Loucy (cell line): ENCODE measurements at regions not wholly inside any gene's neighbourhood (a gene's known extent, or its start where the extent isn't known, plus 50 kb on each side); places are given as distances from the start of the nearest gene placed in this dataset.

Experiments
- H2AFZ ChIP-seq: fragments of 200-600 bp; sonication (generic); 2 replicates; pipeline ENCODE4 v1.6.0; 2016; ENCODE audit warnings: antibody characterized with exemption, mild to moderate bottlenecking, low read length, moderate library complexity
- H3F3A ChIP-seq: fragments of 200-600 bp; 2 replicates; pipeline ENCODE4 v1.6.0; 2016; ENCODE audit warnings: antibody characterized with exemption, low read depth, mild to moderate bottlenecking
- H3K27me3 ChIP-seq: fragments of 200-600 bp; sonication (generic); 2 replicates; pipeline ENCODE4 v1.6.1; 2014; ENCODE audit warnings: low read length, mild to moderate bottlenecking; ENCODE audit not compliant: insufficient read depth, poor library complexity, severe bottlenecking
- H3K36me3 ChIP-seq: fragments of 200-600 bp; sonication (generic); 2 replicates; pipeline ENCODE4 v1.6.1; 2016; ENCODE audit warnings: low read length; ENCODE audit not compliant: insufficient read depth
- H3K4me1 ChIP-seq: fragments of 200-600 bp; sonication (generic); 2 replicates; pipeline ENCODE4 v1.5.1; 2014; ENCODE audit warnings: low read length, mild to moderate bottlenecking; ENCODE audit not compliant: insufficient read depth, poor library complexity, severe bottlenecking
- H3K4me2 ChIP-seq: fragments of 200-600 bp; sonication (generic); 2 replicates; pipeline ENCODE4 v1.6.0; 2014; ENCODE audit warnings: antibody characterized with exemption, low read length, low read depth, mild to moderate bottlenecking; ENCODE audit not compliant: poor library complexity, severe bottlenecking
- H3K4me3 ChIP-seq: fragments of 200-600 bp; sonication (generic); 2 replicates; pipeline ENCODE4 v1.5.1; 2014; ENCODE audit warnings: low read length, mild to moderate bottlenecking, mixed read lengths; ENCODE audit not compliant: poor library complexity, severe bottlenecking
- H3K79me2 ChIP-seq: fragments of 200-600 bp; sonication (generic); 2 replicates; pipeline ENCODE4 v1.6.1; 2014; ENCODE audit warnings: low read length; ENCODE audit not compliant: insufficient read depth
- H3K9ac ChIP-seq: fragments of 200-600 bp; sonication (generic); 2 replicates; pipeline ENCODE4 v1.6.0; 2014; ENCODE audit warnings: mild to moderate bottlenecking, low read depth, low read length, moderate library complexity; ENCODE audit not compliant: poor library complexity, severe bottlenecking
- H3K9me2 ChIP-seq: fragments of 200-600 bp; sonication (generic); replicated peaks from 2 replicates; pipeline ENCODE4 v1.6.1; 2016; ENCODE audit warnings: low read depth, low read length, mixed read lengths
- H3K9me3 ChIP-seq: fragments of 200-600 bp; sonication (generic); 2 replicates; pipeline ENCODE4 v1.6.1; 2014; ENCODE audit warnings: mild to moderate bottlenecking, antibody characterized with exemption, low read length, low read depth; ENCODE audit not compliant: insufficient read depth
- H4K20me1 ChIP-seq: fragments of 200-600 bp; sonication (generic); 2 replicates; pipeline ENCODE4 v1.6.0; 2014; ENCODE audit warnings: antibody characterized with exemption, low read length, mild to moderate bottlenecking; ENCODE audit not compliant: insufficient read depth, poor library complexity, severe bottlenecking
- CTCF ChIP-seq: fragments of 200-600 bp; sonication (generic); conservative IDR thresholded peaks from 2 replicates; pipeline ENCODE4 v1.5.1; 2014; ENCODE audit warnings: mild to moderate bottlenecking, antibody characterized with exemption, low read length
- EZH2phosphoT487 ChIP-seq: fragments of 200-600 bp; IDR thresholded peaks from 2 replicates; pipeline ENCODE4 v1.6.1; 2018; ENCODE audit warnings: antibody characterized with exemption, mild to moderate bottlenecking, moderate library complexity, borderline replicate concordance

- no peak for TF ChIP-seq EZH2phosphoT487
- no peak for TF ChIP-seq CTCF
- no peaks in the 10 kb centered on the region for H3K4me1 ChIP-seq
- H2AFZ ChIP-seq, result no peak overlapping the region
- no peaks in the 10 kb centered on the region for H3K36me3 ChIP-seq
- no peaks in the 10 kb centered on the region for H3K9me2 ChIP-seq
- H3K27me3 ChIP-seq, result no peaks in the 10 kb centered on the region
- no peaks in the 10 kb centered on the region for H3K9me3 ChIP-seq
- no peak overlapping the region for H3K4me3 ChIP-seq
- no peaks in the 10 kb centered on the region for H4K20me1 ChIP-seq
- H3F3A ChIP-seq, result no peaks in the 10 kb centered on the region
- H3K4me2 ChIP-seq, result no peak overlapping the region
- no peaks in the 10 kb centered on the region for H3K79me2 ChIP-seq
- no peak overlapping the region for H3K9ac ChIP-seq
Measured at GRCh38 chr3:150216041-150216811, 191.9 kb upstream of the TSC22D2 start.

GRCh38 chr3:150215616-150216015, 192.5 kb upstream of the TSC22D2 start:
- Histone ChIP-seq H3K4me1 (no peaks in the 10 kb centered on the region), H3F3A (no peaks in the 10 kb centered on the region), H3K4me2 (no peak overlapping the region), H4K20me1 (no peaks in the 10 kb centered on the region), H3K36me3 (no peaks in the 10 kb centered on the region), H2AFZ (no peak overlapping the region), H3K4me3 (no peak overlapping the region), H3K27me3 (no peaks in the 10 kb centered on the region), H3K9me2 (no peaks in the 10 kb centered on the region), H3K9ac (no peak overlapping the region), H3K79me2 (no peaks in the 10 kb centered on the region), H3K9me3 (no peaks in the 10 kb centered on the region)
- TF ChIP-seq CTCF (no peak), EZH2phosphoT487 (no peak)

- no peaks in the 10 kb centered on the region for H3K4me1 ChIP-seq
- no peak for TF ChIP-seq CTCF
- TF ChIP-seq EZH2phosphoT487, result no peak
- H3K27me3 ChIP-seq, result no peaks in the 10 kb centered on the region
- no peaks in the 10 kb centered on the region for H3K79me2 ChIP-seq
- H3F3A ChIP-seq, result no peaks in the 10 kb centered on the region
- no peak overlapping the region for H3K9ac ChIP-seq
- H3K4me2 ChIP-seq, result no peak overlapping the region
- no peaks in the 10 kb centered on the region for H3K9me3 ChIP-seq
- H3K36me3 ChIP-seq, result no peaks in the 10 kb centered on the region
- no peak overlapping the region for H2AFZ ChIP-seq
- H3K9me2 ChIP-seq, result no peaks in the 10 kb centered on the region
- H3K4me3 ChIP-seq, result no peak overlapping the region
- H4K20me1 ChIP-seq, result no peaks in the 10 kb centered on the region
Measured at GRCh38 chr3:150213577-150213976, 194.5 kb upstream of the TSC22D2 start.
